A549 (cell line): ENCODE measurements at regions not wholly inside any gene's neighbourhood (a gene's known extent, or its start where the extent isn't known, plus 50 kb on each side); places are given as distances from the start of the nearest gene placed in this dataset.
A peak's percentile ranks its signal among the peaks of the same experiment; 100 is the strongest.

Experiments used
- ATAC-seq, 2 experiments: fragments of 200-7000 bp in 1 of 2; fragments of >200 bp in 1 of 2; cut with Nextera tagmentation in 1 of 2; cut with Tn5 transposase in 1 of 2; 3 replicates each; pipeline versions ENCODE4 v1.8.0 to v1.9.1; 2018 to 2020; ENCODE audit warnings: mild to moderate bottlenecking in 1 of 2, moderate library complexity in 1 of 2
- CTCF ChIA-PET: fragments of 300-600 bp; sonication (Branson Sonifier 250); formaldehyde crosslinking; extraction: SDS; loops from one replicate; lab custom pipeline; 2021; ENCODE audit warnings: antibody characterized with exemption, inconsistent platforms; lab: Yijun Ruan, JAX
- POLR2A ChIA-PET: fragments of 350-600 bp; formaldehyde crosslinking; extraction: SDS; loops from one replicate; lab custom pipeline; 2021; ENCODE audit warnings: antibody characterized with exemption, inconsistent platforms; lab: Yijun Ruan, JAX
- DNase-seq, 2 experiments: peaks; one replicate each; pipeline versions ENCODE4 v3.0.0 to v3.0.0-alpha.2; 2011 to 2016; ENCODE audit warnings: low read depth in 1 of 2, low spot score in 1 of 2
- FAIRE-seq: peaks from 2 replicates; lab custom pipeline; 2011; peaks lifted over from hg19 to GRCh38; lab: Jason Lieb, UNC
- H3K27ac ChIP-seq, 2 experiments: fragments of >200 bp; sonication (Bioruptor Twin); formaldehyde crosslinking; 3 replicates each; pipeline ENCODE4 v1.5.1; 2016 to 2017
- H3K4me1 ChIP-seq: fragments of >200 bp; sonication (Bioruptor Twin); formaldehyde crosslinking; 3 replicates; pipeline ENCODE4 v1.6.1; 2016
- H3K4me2 ChIP-seq: fragments of >200 bp; sonication (Bioruptor Twin); formaldehyde crosslinking; 3 replicates; pipeline ENCODE4 v1.6.1; 2016
- H3K4me3 ChIP-seq: fragments of >200 bp; sonication (Bioruptor Twin); formaldehyde crosslinking; 3 replicates; pipeline ENCODE4 v1.5.1; 2016
- H3K9me3 ChIP-seq: fragments of >200 bp; sonication (Bioruptor Twin); formaldehyde crosslinking; 3 replicates; pipeline ENCODE4 v1.6.1; 2016
- CBX2 ChIP-seq: fragments of 200-600 bp; sonication (generic); IDR thresholded peaks from 2 replicates; pipeline ENCODE4 v1.6.1; 2016; ENCODE audit warnings: low read depth, mild to moderate bottlenecking, borderline replicate concordance
- CEBPB ChIP-seq, 2 experiments: fragments of >200 bp in 1 of 2; sonication (Bioruptor Twin) in 1 of 2; formaldehyde crosslinking in 1 of 2; IDR thresholded peaks; 2 replicates each; pipeline ENCODE4 v1.6.1; 2012 to 2016
- EHMT2 ChIP-seq: fragments of 200-600 bp; sonication (generic); IDR thresholded peaks from 2 replicates; pipeline ENCODE4 v1.6.1; 2016; ENCODE audit warnings: antibody characterized with exemption, low read depth, mild to moderate bottlenecking, moderate library complexity
- EP300 ChIP-seq, 2 experiments: fragments of >200 bp; sonication (Bioruptor Twin); formaldehyde crosslinking; IDR thresholded peaks; 2 replicates in 1 of 2; 3 replicates in 1 of 2; pipeline ENCODE4 v1.6.1; 2016 to 2017
- HEYL ChIP-seq: fragments of 250-450 bp; sonication (Bioruptor Pico); IDR thresholded peaks from 2 replicates; pipeline ENCODE4 v1.8.0; 2021; ENCODE audit warnings: mild to moderate bottlenecking, moderate library complexity
- HOXA7 ChIP-seq: fragments of 250-450 bp; sonication (Bioruptor Pico); IDR thresholded peaks from 2 replicates; pipeline ENCODE4 v1.5.0; 2020; ENCODE audit warnings: mild to moderate bottlenecking, moderate library complexity
- HOXB5 ChIP-seq: fragments of 250-450 bp; sonication (Bioruptor Pico); IDR thresholded peaks from 2 replicates; pipeline ENCODE4 v1.5.0; 2020; ENCODE audit warnings: mild to moderate bottlenecking, moderate library complexity
- JUN ChIP-seq, 2 experiments: fragments of >200 bp; sonication (Bioruptor Twin); formaldehyde crosslinking; IDR thresholded peaks; 2 replicates in 1 of 2; 3 replicates in 1 of 2; pipeline ENCODE4 v1.6.1; 2016 to 2017
- JUNB ChIP-seq: fragments of >200 bp; sonication (Bioruptor Twin); formaldehyde crosslinking; IDR thresholded peaks from 2 replicates; pipeline ENCODE4 v1.6.1; 2016
- KDM5A ChIP-seq: fragments of 200-600 bp; sonication (generic); IDR thresholded peaks from 2 replicates; pipeline ENCODE4 v1.6.1; 2016; ENCODE audit warnings: antibody characterized with exemption, mild to moderate bottlenecking
- MAFK ChIP-seq: fragments of 450-650 bp; IDR thresholded peaks from 2 replicates; pipeline ENCODE4 v1.6.1; 2014; ENCODE audit not compliant: partially characterized antibody
- NPAS2 ChIP-seq: fragments of 250-450 bp; sonication (Bioruptor Pico); IDR thresholded peaks from 2 replicates; pipeline ENCODE4 v1.8.0; 2022; ENCODE audit warnings: mild to moderate bottlenecking, moderate library complexity, borderline replicate concordance
- RAD21 ChIP-seq, 2 experiments: fragments of >200 bp in 1 of 2; sonication (Bioruptor Twin) in 1 of 2; formaldehyde crosslinking in 1 of 2; IDR thresholded peaks in 1 of 2; conservative IDR thresholded peaks in 1 of 2; 2 replicates in 1 of 2; 3 replicates in 1 of 2; pipeline ENCODE4 v1.6.1; 2012 to 2018; ENCODE audit warnings: inconsistent platforms in 1 of 2
- RCOR1 ChIP-seq: fragments of 150-350 bp; IDR thresholded peaks from 2 replicates; pipeline ENCODE4 v1.6.1; 2014; ENCODE audit warnings: antibody characterized with exemption, low read length, low read depth
- SREBF2 ChIP-seq: fragments of 450-650 bp; IDR thresholded peaks from 2 replicates; pipeline ENCODE4 v1.6.1; 2014; ENCODE audit warnings: mild to moderate bottlenecking, moderate library complexity
- TP53 ChIP-seq: fragments of 250-450 bp; sonication (Bioruptor Pico); IDR thresholded peaks from 2 replicates; pipeline ENCODE4 v1.5.0; 2021; ENCODE audit warnings: mild to moderate bottlenecking, moderate library complexity
- ZNF302 ChIP-seq: fragments of 250-450 bp; sonication (Bioruptor Pico); IDR thresholded peaks from 2 replicates; pipeline ENCODE4 v1.9.0; 2021; ENCODE audit warnings: inconsistent platforms, mild to moderate bottlenecking, moderate library complexity
- WGBS: methylation state at CpG from one replicate; pipeline ENCODE4 v1.1.6; 2017; ENCODE audit errors: missing lambda C conversion rate; 5-methylcytosine and 5-hydroxymethylcytosine counted together
- TF ChIP-seq, protein P1 (sequence below): fragments of 250-450 bp; sonication (Bioruptor Pico); IDR thresholded peaks from 2 replicates; pipeline ENCODE4 v1.5.0; 2021; ENCODE audit warnings: mild to moderate bottlenecking, moderate library complexity, borderline replicate concordance
- TF ChIP-seq, protein P2 (sequence below): fragments of >200 bp; sonication (Bioruptor Twin); formaldehyde crosslinking; IDR thresholded peaks from 2 replicates; pipeline ENCODE4 v1.6.1; 2016
- TF ChIP-seq, protein P3 (sequence below): fragments of 250-450 bp; sonication (Bioruptor Pico); IDR thresholded peaks from 2 replicates; pipeline ENCODE4 v1.5.0; 2020; ENCODE audit warnings: low read depth, mild to moderate bottlenecking, moderate library complexity
- TF ChIP-seq, protein P4 (sequence below): fragments of 200-600 bp; sonication (generic); IDR thresholded peaks from 2 replicates; pipeline ENCODE4 v1.6.1; 2016; ENCODE audit warnings: antibody characterized with exemption, mild to moderate bottlenecking, moderate library complexity

DNA sequence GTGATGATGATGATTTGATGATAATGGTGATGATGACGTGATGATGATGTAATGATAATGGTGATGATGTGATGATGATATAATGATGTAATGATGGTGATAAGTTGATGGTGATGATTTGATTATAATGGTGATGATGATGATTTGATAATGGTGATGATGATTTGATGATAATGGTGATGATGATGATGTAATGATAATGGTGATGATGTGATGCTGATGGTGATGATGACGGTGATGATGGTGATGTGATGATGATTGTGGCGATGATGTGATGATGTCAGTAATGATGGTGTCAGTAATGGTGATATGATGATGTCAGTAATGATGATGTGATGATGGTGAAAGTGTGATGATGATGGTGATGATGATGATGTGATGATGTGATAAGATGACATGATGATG, 613.4 kb downstream of the AACS start:
- ATAC-seq (no peak), DNase-seq (no peak), FAIRE-seq (no peak)
- TF ChIP-seq, protein P1, sequence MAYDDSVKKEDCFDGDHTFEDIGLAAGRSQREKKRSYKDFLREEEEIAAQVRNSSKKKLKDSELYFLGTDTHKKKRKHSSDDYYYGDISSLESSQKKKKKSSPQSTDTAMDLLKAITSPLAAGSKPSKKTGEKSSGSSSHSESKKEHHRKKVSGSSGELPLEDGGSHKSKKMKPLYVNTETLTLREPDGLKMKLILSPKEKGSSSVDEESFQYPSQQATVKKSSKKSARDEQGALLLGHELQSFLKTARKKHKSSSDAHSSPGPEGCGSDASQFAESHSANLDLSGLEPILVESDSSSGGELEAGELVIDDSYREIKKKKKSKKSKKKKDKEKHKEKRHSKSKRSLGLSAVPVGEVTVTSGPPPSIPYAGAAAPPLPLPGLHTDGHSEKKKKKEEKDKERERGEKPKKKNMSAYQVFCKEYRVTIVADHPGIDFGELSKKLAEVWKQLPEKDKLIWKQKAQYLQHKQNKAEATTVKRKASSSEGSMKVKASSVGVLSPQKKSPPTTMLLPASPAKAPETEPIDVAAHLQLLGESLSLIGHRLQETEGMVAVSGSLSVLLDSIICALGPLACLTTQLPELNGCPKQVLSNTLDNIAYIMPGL (CRISPR knock-in tag) = no peak
- TF ChIP-seq KDM5A = no peak
- TF ChIP-seq, protein P2, sequence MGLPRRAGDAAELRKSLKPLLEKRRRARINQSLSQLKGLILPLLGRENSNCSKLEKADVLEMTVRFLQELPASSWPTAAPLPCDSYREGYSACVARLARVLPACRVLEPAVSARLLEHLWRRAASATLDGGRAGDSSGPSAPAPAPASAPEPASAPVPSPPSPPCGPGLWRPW = no peak
- no peak for TF ChIP-seq SREBF2
- no peak for TF ChIP-seq EHMT2
- TF ChIP-seq JUN (IDR thresholded peaks at IDR 0.05) = no peak
- no peak for TF ChIP-seq JUNB
- no peak for TF ChIP-seq EP300 (IDR thresholded peaks at IDR 0.05)
- TF ChIP-seq MAFK = no peak
- TF ChIP-seq HEYL = no peak
- TF ChIP-seq NPAS2 (CRISPR knock-in tag) = no peak
- TF ChIP-seq HOXB5 = no peak
- TF ChIP-seq TP53 = no peak
- CTCF ChIA-PET = no interaction called here
- Histone ChIP-seq H3K4me1 (no peaks in the 10 kb centered on the region), H3K4me3 (no peak overlapping the region), H3K4me2 (no peak overlapping the region), H3K9me3 (no peaks in the 10 kb centered on the region), H3K27ac (no peak overlapping the region)
- POLR2A ChIA-PET = no interaction called here
- WGBS = 14% methylated on average over 3 of the region's 3 CpGs

DNA sequence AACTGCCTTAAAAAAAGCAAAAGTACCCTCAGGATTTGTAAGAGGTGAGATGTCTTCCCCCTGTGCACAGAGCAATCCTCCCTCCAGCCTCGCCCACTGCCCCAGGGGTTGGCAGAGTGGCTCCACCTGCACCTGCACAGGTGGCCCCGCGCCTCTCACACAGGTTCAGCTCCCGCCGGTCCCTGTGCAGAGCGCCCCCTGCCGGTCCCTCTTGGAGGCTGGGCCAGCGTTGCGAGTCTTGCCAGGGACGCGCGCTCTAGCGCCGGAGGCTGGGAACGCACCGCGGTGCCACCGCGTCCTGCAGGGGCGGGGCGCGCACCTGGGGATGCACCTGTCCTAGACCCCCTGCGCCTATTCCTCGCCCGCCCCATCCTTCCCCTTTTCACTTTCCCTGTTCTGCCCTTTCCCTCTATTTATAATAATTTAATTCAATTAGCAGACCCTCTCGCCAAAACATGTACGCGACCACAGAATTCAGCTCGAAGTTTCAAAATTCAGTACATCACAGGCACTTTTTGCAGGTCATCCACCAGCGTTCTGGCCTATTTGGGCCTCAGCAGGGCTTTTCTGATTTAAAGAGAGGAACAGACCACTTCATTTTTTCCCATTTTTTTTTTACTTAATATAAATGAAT, 618.6 kb downstream of the AACS start:
- Histone ChIP-seq H3K4me2 (no peak overlapping the region), H3K27ac (no peak overlapping the region), H3K4me1 (no peaks in the 10 kb centered on the region)
- ChIA-PET CTCF (interaction anchor here (0.8 kb wide), 1 partner anchor 149 kb away, joined by 3 read pairs; no protein-coding TSS in a partner anchor), POLR2A (no interaction called here)
- peak in 1 of 2 experiments; percentile 57; a peak in 2 of 6 replicates for ATAC-seq
- no peak for FAIRE-seq
- 53% methylated on average over 29 of the region's 30 CpGs for WGBS
- TF ChIP-seq HOXA7 (CRISPR knock-in tag) (no peak), NPAS2 (CRISPR knock-in tag) (no peak), HOXB5 (no peak), CBX2 (no peak), ZNF302 (CRISPR knock-in tag) (no peak), RCOR1 (no peak), CEBPB (IDR thresholded peaks at IDR 0.05) (no peak), RAD21 (conservative IDR thresholded peaks at IDR 0.05 in 1 of 2, IDR thresholded peaks at IDR 0.05 in 1 of 2) (no peak)
- TF ChIP-seq, protein P3, sequence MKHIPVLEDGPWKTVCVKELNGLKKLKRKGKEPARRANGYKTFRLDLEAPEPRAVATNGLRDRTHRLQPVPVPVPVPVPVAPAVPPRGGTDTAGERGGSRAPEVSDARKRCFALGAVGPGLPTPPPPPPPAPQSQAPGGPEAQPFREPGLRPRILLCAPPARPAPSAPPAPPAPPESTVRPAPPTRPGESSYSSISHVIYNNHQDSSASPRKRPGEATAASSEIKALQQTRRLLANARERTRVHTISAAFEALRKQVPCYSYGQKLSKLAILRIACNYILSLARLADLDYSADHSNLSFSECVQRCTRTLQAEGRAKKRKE (CRISPR knock-in tag) = no peak
- TF ChIP-seq, protein P1 (CRISPR knock-in tag) = no peak
- TF ChIP-seq, protein P4, sequence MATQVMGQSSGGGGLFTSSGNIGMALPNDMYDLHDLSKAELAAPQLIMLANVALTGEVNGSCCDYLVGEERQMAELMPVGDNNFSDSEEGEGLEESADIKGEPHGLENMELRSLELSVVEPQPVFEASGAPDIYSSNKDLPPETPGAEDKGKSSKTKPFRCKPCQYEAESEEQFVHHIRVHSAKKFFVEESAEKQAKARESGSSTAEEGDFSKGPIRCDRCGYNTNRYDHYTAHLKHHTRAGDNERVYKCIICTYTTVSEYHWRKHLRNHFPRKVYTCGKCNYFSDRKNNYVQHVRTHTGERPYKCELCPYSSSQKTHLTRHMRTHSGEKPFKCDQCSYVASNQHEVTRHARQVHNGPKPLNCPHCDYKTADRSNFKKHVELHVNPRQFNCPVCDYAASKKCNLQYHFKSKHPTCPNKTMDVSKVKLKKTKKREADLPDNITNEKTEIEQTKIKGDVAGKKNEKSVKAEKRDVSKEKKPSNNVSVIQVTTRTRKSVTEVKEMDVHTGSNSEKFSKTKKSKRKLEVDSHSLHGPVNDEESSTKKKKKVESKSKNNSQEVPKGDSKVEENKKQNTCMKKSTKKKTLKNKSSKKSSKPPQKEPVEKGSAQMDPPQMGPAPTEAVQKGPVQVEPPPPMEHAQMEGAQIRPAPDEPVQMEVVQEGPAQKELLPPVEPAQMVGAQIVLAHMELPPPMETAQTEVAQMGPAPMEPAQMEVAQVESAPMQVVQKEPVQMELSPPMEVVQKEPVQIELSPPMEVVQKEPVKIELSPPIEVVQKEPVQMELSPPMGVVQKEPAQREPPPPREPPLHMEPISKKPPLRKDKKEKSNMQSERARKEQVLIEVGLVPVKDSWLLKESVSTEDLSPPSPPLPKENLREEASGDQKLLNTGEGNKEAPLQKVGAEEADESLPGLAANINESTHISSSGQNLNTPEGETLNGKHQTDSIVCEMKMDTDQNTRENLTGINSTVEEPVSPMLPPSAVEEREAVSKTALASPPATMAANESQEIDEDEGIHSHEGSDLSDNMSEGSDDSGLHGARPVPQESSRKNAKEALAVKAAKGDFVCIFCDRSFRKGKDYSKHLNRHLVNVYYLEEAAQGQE = no peak
- TF ChIP-seq, all 56 proteins: peak for 0
- peak in 1 of 2 experiments; percentile 8 for DNase-seq
- H3K9me3 ChIP-seq = no peaks in the 10 kb centered on the region; the same call in 2 of the 3 replicates
- no peak overlapping the region for H3K4me3 ChIP-seq
